HG03095 (cell line): ENCODE measurements at regions not wholly inside any gene's neighbourhood (a gene's known extent, or its start where the extent isn't known, plus 50 kb on each side); places are given as distances from the start of the nearest gene placed in this dataset.
"Not testable (repeated sequence)": the region's sequence is repeated elsewhere in the genome, so short reads cannot be mapped to it uniquely, and the experiment has no call there.

Experiments used
- ATAC-seq: cut with Tn5 transposase; IDR thresholded peaks from one replicate; pipeline ENCODE4 v1.9.1; 2021; ENCODE audit warnings: moderate library complexity; ENCODE audit not compliant: unreplicated experiment

GRCh38 chr1:233473549-233474204, 140.2 kb upstream of the KCNK1 start:
- ATAC-seq = no peak

DNA sequence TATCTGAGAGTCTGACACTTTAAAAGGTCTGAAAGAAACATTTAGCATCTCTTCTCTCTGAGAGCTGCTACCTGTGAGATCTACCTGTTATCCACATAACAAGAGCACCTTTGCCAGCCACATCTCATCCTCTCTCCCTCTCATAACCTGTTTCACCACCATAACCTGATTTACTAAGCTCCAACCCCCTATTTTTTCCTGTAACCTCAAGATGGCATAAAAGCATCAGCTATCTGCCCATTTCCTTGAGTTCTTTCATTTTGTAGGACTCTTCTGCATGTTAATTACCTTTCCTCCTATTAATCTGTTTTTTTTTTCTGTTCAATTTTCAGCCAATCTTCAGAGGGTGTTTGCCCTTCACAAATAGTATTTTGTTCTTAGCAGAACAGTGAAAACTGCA, 136.5 kb upstream of the KCNK1 start:
- ATAC-seq = no peak

GRCh38 chr1:233478611-233479010, 135.3 kb upstream of the KCNK1 start:
- ATAC-seq = no peak

DNA sequence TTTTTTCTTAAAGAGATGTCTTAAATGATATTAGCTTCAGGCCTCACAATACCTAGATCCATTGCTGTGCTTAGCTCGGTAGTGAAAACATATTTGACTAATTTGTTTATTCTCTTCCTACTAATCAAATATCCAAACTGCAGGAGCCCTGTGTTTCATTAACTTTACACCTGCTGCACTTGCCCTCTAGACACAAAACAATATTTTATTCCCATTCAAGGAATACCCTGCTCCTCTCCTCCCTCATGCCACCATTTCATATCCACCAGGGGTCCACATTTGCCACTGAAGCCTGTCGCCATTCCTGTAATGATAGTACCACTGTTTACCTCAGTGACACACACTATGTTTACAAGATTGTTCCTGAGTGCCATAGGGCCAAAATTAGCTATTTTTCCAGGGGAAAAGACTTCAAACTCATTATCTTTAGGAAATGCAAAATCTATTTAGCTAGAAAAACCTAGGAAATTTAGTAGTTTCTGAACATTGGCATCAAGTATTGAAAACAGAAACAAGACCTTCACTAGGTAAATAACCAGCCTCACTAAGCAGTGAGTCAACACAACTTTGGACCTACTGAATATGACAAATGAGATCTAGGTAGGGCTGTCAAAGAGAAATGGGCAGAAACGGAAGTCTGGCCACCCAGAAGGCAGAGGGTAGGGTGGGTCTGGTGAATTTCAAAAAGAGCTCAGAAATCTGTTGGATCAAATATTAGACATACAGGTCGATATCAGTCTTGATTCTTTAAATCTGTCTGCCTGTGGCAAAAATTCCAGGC, 134.6 kb upstream of the KCNK1 start:
- no peak for ATAC-seq

DNA sequence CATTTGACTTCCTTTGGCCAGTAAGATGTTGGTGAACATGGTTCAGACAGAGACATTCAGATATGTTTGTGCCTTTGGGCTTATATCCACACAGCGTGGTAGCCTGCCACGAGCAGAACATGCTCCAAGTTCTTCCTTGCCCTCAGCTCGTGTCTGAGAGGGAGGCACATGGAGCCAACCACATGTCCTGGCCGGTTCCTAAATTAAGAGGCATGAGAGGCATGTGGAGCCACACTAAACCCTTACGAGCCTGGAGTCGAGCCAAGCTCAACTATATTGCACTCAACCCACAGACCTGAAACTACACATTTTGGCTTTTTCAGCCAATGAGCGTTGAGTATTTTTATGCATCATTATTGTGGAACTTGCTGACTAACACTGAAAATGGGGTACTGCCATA, 133.7 kb upstream of the KCNK1 start:
- no peak for ATAC-seq

DNA sequence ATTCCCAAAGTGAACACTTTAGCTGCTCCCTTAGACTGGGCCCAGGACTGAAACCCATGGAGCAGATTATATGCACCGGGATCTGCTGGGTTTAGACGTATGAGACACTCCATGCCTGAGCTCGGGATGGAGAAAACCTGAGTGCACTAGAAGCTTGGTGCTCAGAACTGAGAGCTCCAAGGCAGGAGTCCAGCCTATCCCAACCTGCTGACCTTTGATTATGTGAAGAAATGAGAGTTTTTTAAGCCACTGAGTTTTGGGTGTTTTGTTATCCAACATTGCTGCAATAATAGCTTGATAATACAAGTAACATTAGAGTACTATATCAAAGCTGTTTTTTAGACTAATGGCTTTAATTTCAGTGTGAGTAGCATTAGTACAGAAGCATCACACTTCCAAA, 131.5 kb upstream of the KCNK1 start:
- no peak for ATAC-seq

DNA sequence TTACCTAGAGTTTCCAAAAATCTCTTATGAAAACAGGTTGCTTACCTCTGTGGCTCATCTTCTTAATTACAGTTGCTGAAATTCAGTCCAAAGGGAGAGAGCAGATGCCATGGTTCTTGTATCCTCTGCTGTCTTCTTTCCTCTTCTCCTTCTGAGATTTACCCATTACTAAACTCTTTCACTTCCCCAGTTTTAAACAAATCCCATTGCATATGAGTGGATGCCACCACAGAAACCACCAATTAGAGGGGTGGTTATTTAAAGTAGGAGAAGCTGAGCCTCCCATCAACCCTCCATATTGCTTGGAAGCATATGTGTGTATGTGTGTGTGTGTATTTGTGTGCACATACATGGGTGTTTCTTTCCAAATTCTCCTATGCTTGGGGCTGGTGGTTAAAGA, 128.5 kb upstream of the KCNK1 start:
- ATAC-seq = no peak

DNA sequence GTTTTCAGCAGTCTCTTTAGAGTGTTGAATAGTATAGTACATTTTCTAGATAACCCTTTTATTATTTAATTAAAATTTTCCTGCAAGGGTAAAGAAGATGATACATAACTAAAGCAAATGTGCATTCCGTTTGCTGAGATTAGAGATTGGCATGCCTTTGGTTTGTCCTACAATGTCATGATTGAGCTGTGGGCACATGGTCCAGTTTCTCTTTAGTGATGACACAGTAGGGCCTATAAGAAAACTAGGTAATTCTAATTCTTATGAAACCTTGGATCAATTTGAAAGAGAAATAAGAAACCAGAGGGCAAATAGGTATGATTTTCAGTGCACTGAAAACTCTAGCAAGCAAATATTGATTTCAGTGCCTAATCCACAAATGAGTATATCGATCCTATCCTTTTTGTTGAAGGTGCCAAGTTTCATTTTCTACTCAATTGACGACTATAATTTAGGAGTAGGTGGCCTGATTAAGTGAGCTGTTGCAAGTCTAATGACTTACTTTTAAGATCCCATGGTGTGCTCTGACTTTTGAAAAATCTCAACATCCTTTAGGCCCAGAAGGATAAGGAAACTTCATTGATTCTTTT, 128.0 kb upstream of the KCNK1 start:
- ATAC-seq = no peak

DNA sequence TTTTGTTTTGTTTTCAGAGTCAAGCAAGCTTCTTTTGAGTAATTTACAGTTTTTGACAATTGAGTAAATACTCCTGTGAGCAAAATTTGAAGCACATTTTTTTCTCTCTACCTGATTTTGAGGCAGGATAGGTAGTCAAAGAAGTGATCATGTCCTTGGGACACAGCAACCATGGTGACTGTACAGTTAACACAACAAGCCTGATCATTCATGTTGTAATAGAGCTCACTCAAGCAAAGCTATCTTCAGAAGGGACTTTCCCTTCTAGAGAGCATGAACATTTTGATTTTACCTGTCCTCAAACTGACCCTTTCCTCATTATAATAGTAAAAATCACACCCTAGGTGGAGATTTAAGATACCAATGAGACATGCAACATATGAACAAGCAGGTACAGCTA, 126.5 kb upstream of the KCNK1 start:
- ATAC-seq = no peak

GRCh38 chr1:233489411-233489810, 124.5 kb upstream of the KCNK1 start:
- no peak for ATAC-seq

DNA sequence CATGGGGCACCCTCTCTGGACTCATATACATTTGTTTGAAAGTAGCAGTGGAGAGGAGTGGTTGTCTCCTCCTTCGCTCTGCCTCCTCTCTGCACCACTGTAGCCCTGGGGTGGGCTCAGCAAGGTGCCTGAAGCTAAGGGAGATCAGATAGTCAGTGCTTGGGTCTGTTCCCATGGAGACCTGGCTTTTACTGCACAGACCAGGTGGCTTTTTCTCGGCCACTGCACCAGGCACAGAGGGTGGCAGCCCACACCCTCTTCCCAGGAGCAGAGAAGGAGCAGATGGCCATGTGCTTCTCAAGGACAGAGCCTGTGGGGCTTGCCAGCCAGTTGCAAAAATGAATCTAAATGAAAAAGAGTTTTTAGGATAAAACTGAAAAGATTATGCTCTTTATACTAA, 123.4 kb upstream of the KCNK1 start:
- no peak for ATAC-seq

GRCh38 chr1:233491953-233492620, 121.8 kb upstream of the KCNK1 start:
- no peak for ATAC-seq

- no peak for ATAC-seq
Measured at GRCh38 chr1:233496993-233497392, 116.9 kb upstream of the KCNK1 start.

- no peak for ATAC-seq
Measured at GRCh38 chr1:233497679-233498078, 116.2 kb upstream of the KCNK1 start.

DNA sequence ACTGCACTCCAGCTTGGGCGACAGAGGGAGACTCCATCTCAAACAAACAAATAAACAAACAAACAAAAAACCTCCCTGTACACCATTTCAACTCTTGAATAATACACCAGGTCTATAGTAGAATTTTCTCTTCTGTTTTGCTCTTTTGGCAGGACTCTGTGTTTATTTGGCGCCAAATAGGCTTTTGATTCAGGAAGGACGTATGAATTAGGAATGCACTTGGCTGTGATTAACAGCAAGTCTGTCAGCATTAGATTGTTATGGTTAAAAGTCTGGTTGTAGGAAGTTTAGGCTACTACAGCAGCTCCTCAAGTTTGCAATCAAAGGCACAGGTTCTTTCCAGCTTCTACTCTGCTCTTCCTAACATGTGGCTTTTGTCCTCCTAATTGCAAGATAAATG, 113.8 kb upstream of the KCNK1 start:
- ATAC-seq = no peak

DNA sequence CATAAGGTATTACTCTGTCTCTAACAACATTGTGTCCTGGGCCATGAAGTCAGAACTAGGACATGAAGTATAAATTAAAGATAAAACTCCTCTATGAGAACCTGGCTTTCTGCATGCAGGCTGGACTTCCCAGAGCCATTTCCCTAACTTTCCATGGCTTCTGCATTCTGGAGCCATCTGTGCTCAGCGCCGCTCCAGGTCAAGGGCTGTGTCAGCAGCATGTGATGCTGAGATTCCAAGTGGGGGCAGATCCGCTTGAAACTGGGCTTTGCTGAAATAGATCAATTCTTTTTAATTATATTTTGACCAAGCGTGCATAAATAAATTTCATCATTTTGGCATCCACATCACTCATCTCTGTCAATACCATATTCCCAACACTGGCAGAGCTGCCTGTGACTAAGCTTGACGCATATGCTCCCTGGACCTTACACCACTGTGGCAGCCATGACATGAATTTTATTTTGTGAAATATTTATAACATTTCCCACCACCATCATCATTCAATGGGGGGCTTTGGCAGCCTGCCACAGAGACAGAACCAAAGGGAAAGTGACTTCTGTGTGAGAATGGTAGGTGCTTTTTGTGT, 110.4 kb upstream of the KCNK1 start:
- no peak for ATAC-seq

DNA sequence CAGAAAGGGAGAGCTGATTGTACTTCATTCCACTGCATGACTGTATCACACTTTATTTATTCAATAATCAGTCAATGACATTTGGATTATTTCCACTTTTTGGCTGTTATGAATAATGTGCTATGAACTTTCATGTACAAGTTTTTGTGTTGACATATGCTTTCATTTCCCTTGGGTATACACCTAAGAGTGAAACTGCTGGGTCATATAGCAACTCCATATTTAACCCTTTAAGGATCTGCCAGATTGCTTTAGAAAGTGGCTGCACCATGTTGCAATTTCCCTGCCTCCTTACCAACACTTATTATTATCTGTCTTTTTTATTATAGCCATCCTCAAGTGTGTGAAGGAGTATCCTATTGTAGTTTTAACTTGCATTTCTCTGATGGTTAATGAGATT, 108.8 kb upstream of the KCNK1 start:
- no peak for ATAC-seq

DNA sequence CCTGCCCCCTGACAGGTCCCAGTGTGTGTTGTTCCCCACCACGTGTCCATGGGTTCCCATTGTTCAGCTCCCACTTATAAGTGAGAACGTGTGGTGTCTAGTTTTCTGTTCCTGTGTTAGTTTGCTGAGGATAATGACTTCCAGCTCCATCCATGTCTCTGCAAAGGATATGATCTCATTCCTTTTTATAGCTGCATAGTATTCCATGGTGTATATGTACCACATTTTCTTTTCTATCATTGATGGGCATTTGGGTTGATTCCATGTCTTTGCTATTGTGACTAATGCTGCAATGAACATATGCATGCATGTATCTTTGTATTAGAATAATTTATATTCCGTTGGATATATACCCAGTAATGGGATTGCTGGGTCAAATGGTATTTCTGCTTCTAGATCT, 108.0 kb upstream of the KCNK1 start:
- ATAC-seq = not testable (repeated sequence)

DNA sequence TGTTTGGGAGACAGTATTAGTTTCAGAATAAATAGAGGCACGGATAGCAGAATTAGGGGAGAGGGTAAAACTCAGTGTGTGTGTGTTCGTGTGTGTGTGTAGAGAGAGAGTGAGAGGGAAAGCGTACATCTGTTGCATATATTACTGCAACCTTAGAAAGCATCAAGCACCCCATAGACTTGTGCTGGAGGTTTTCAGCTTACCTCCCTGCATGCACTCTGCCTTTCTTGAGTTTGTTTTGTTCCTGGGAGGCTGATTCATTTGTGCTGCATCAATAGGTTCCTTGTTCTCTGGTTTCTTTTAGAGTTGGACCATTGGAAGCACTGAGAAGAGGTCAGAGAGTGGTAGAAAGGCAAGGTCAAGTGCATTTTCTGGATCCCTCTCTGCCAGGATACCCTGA, 104.4 kb upstream of the KCNK1 start:
- ATAC-seq = no peak

DNA sequence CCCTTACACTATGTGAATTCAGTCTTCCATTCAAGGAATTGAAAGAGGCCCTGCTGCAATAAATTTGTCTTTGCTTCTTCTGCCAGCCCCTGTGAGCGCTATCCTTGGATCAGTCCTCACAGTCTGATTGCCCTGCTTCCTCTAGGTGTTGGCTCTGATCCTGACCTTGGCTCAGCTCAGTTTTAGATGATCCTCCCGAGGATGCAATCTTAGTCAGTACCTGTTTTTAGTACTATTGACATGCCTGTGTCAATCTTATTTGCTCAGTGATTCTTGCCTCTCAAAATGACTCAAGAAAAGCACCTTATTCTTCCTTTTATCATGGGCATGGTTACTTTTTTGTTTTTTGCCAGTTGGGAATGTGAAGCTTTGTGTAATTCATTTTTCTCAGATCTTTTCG, 101.4 kb upstream of the KCNK1 start:
- no peak for ATAC-seq

DNA sequence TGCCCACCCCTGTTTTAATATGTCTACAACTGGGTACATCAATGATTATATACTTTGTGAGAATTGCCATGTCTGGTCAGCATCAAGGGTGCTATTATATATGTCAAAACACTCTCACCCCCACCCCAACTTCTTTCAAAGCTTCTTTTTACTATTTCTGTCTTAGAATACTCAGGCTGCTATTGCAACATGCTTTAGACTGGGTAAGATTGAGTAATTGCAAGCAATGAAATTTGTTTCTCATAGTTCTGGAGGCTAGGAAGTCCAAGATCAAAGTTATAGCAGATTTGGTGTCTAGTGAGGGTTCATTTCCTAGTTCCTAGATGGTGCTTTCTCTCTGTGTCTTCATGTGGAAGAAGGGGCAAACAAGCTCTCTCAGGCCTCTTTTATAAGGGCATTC, 100.5 kb upstream of the KCNK1 start:
- no peak for ATAC-seq
